Body of pancreas (tissue), 4 donors: ENCODE measurements at regions not wholly inside any gene's neighbourhood (a gene's known extent, or its start where the extent isn't known, plus 50 kb on each side); places are given as distances from the start of the nearest gene placed in this dataset.

Source experiments
- POLR2A ChIP-seq, 3 donors: fragments of 450-650 bp; IDR thresholded peaks; one replicate each; pipeline ENCODE4 v1.6.1; 2016; ENCODE audit warnings: antibody characterized with exemption in 3 of 3, mild to moderate bottlenecking in 2 of 3
- TF ChIP-seq, protein P1 (sequence below), 7 experiments: fragments of 450-650 bp in 4 of 7; fragments of 200-600 bp in 3 of 7; sonication (generic) in 3 of 7; IDR thresholded peaks; one replicate each; pipeline ENCODE4 v1.5.1; 2016 to 2019; ENCODE audit warnings: antibody characterized with exemption in 7 of 7

GRCh38 chr9:1154739-1155138 lies 104.6 kb downstream of the DMRT2 start:
- TF ChIP-seq, protein P1, sequence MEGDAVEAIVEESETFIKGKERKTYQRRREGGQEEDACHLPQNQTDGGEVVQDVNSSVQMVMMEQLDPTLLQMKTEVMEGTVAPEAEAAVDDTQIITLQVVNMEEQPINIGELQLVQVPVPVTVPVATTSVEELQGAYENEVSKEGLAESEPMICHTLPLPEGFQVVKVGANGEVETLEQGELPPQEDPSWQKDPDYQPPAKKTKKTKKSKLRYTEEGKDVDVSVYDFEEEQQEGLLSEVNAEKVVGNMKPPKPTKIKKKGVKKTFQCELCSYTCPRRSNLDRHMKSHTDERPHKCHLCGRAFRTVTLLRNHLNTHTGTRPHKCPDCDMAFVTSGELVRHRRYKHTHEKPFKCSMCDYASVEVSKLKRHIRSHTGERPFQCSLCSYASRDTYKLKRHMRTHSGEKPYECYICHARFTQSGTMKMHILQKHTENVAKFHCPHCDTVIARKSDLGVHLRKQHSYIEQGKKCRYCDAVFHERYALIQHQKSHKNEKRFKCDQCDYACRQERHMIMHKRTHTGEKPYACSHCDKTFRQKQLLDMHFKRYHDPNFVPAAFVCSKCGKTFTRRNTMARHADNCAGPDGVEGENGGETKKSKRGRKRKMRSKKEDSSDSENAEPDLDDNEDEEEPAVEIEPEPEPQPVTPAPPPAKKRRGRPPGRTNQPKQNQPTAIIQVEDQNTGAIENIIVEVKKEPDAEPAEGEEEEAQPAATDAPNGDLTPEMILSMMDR (IDR thresholded peaks at IDR 0.05): no peak
- no peak for TF ChIP-seq POLR2A (IDR thresholded peaks at IDR 0.05)
